OCI-LY1 (cell line): ENCODE measurements at regions not wholly inside any gene's neighbourhood (a gene's known extent, or its start where the extent isn't known, plus 50 kb on each side); places are given as distances from the start of the nearest gene placed in this dataset.

Source experiments
- CTCF ChIP-seq: fragments of 200-600 bp; sonication (generic), shearing (Covaris generic); IDR thresholded peaks from 2 replicates; pipeline ENCODE4 v1.5.1; 2017; ENCODE audit warnings: mild to moderate bottlenecking, antibody characterized with exemption, low read length, moderate library complexity, mixed read lengths
- EZH2 ChIP-seq: fragments of 200-600 bp; sonication (generic), shearing (Covaris generic); IDR thresholded peaks from 2 replicates; pipeline ENCODE4 v1.8.0; 2017; ENCODE audit warnings: borderline replicate concordance, mixed run types, mild to moderate bottlenecking, antibody characterized with exemption, low read length, moderate library complexity, mixed read lengths

- TF ChIP-seq EZH2 (no peak), CTCF (no peak)
Measured at GRCh38 chrX:68894142-68894512, 65.3 kb downstream of the EFNB1 start.
